Stimulated activated CD4-positive, alpha-beta T cell treated with anti-CD3 and anti-CD28 coated beads, Interleukin-1b, Interleukin-23, amount 100 ng/mL, for 24 hours (primary cell): ENCODE measurements at regions not wholly inside any gene's neighbourhood (a gene's known extent, or its start where the extent isn't known, plus 50 kb on each side); places are given as distances from the start of the nearest gene placed in this dataset.
"Not testable (repeated sequence)": the region's sequence is repeated elsewhere in the genome, so short reads cannot be mapped to it uniquely, and the experiment has no call there.

Source experiments
- DNase-seq, 4 experiments: peaks; one replicate each; pipeline ENCODE4 v3.0.0-alpha.2; 2020; ENCODE audit warnings: low read depth in 4 of 4, low spot score in 1 of 4

GRCh38 chr5:74404574-74405508 lies 235.7 kb downstream of the ENC1 start:
- DNase-seq, result no peak

- no peak for DNase-seq
Observed at GRCh38 chr5:74403771-74404170, 236.8 kb downstream of the ENC1 start.

- DNase-seq, result no peak
Observed at GRCh38 chr5:74402553-74402952, 238.0 kb downstream of the ENC1 start.

GRCh38 chr5:74401946-74402320 lies 238.6 kb downstream of the ENC1 start:
- no peak for DNase-seq

DNA sequence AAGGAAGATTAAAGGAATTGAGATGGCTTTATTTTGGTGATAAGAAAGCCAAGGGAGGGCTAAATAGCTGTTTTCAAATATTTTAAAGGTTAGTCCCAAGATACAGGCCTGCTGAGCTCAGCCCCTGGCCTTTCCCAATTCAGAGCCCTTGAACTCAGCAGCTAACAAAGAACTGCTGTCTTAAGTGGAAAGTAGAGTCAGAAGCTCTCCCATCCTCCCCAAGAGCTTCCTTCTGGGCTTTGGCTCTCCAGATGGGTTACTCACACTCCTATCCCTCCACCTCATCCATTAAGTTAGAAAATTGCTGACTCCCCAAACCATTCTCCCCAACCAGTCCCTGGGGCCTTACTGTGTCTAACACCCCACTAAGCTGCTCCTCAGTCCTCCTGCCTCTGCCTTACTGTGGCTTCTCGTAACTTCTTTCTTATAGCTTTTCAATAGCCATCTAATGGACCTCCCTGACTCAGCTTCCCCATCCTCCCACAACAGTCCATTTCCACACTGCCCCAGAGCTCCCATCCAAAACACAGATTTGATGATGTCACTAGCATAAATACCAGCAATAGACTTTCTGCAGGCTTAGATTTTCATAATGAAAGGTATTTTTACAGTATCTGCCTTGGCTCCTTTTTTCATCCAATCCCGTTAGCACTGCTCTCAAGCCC lies 239.1 kb downstream of the ENC1 start:
- DNase-seq, result no peak

DNA sequence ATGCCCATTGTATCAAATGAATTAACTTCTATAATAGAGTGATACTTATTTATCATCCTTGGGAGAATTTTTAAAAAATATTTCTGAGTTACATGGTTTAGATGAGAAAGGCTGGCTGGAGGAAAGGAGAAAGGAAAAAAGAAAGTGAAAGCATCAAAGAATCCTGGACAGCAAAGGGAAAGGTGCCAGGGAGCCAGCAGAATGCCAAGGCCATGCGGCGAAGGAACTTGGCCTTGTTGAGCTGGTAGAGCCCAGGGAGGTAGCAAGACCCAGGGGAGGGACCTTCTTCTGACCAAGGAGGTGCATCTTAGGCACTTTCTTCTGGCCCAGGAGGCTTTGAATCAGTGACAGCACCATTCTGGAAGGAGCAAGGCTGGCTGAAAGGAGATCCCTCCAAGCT lies 240.5 kb downstream of the ENC1 start:
- no peak for DNase-seq

GRCh38 chr5:74396913-74397622 lies 243.5 kb downstream of the ENC1 start:
- no peak for DNase-seq

GRCh38 chr5:74394916-74395880 lies 245.3 kb downstream of the ENC1 start:
- DNase-seq, result no peak

GRCh38 chr5:74394528-74394915 lies 246.0 kb downstream of the ENC1 start:
- no peak for DNase-seq

DNA sequence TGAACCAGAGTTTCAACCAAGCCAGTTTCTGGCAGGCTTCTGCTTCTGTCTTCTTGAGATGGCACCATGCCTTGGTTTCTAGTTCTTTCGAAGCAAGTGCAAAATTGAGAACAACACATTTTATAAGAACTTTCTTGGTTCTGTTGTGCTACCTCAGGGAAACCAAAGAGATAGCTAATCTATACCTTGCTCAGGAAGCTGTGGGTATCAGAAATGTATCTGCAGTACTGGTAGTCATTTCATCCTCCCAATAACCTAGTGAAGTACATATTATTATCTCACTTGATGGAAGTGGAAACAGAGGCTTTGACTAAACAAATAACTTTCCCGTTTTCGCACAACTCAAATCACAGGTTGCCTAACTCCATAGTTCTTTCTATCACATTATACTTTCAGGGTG lies 246.6 kb downstream of the ENC1 start:
- DNase-seq, result no peak

DNA sequence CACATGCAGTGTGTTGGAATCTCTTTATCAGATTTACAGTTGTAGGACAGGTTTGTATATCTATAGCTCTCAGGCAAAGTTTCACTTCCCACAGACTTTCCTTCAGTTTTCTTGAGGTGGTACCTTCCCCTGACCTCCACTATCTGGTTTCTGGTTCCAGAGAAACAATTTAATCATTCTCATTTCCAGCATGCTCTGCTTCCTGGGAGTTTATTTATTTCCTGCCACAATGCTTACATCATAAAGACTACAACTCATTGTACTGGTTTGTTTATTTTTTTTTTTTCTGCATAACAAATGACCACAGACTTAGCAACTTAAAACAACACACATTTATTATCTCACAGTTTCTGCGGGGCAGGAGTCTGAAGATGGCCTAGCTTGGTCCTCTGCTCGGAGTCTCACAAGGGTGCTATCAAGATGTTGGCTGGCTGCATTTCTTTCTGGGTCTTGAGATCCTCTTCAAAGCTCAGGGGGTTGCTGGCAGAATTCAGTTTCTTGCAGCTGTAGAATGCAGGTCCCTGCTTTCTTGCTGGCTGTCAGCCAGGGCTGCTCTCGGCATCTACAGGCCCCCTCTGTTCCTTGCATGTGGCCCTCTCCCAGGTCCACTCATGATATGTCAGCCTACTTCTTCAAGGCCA lies 247.7 kb downstream of the ENC1 start:
- DNase-seq, result no peak

GRCh38 chr5:74391410-74391809 lies 249.1 kb downstream of the ENC1 start:
- DNase-seq, result no peak

DNA sequence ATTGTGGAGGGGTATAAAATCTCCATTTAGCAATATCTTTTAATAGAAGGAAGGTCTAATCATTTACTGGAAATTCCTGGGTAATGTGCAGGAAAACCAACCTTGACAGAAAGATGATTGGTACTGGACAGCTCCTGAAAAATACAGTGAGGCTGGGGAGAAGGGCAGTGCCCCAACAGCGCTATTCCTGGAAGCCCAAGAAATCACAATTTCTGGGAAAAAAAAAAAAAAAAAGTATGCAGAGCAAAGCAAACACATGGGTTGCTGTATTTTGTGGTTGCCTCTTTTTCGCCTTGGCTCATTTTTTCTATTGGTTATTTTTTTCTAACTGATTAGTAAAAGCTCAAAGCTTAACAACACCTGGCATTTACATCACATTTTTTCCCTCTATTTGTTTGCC lies 249.7 kb downstream of the ENC1 start:
- DNase-seq, result no peak

GRCh38 chr5:74390306-74390637 lies 250.3 kb downstream of the ENC1 start:
- no peak for DNase-seq

DNA sequence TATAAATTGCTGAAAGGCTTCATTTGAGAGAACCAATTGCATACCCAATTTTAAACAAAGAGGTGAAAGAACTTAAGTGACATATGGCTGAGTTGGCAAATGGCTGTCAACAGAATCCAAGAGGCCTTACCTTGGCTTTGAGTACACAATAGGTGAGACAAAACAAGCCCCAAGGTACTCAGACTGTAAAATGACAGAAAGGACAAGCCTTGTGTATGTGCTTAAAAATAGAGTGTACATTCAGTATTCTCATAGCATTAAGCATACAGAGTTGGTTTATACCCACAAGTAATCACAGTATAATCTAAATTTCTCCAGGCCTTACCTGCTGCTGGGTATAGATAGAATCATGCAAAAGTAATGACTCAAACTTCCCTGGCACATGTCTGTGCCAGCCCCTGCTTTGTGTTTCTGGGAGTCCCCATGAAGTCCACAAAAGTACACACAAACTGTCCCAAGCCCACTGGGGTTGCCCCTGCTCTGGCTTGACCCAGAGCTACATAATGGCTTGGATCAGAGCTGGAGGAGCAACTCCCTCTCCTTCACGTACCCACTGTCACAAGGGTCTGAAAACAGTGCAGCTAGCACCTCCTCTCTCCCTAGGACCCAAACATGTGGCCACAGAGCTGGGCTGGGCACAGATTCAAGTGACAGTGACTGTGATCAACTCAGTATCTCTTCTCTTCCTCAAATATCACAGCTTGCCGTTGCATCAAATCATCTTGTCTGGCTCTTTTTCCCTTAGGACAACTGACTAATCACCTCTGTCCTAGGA lies 250.8 kb downstream of the ENC1 start:
- no peak for DNase-seq

DNA sequence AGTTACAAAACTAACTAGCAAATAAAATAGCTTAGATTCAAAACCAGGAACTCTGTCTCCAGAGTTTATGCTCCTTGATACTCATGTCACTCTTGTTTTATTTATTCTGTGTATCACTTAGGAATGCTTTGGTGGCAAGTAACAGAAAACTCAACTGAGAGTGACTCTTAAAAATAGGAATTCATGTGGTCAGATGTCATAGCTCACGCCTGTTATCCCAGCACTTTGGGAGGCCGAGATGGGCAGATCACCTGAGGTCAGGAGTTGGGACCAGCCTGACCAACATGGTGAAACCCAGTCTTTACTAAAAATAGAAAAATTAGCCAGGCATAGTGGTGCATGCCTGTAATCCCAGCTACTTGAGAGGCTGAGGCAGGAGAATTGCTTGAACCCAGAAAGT lies 252.1 kb downstream of the ENC1 start:
- not testable (repeated sequence) for DNase-seq

GRCh38 chr5:74386571-74387334 lies 253.8 kb downstream of the ENC1 start:
- no peak for DNase-seq

GRCh38 chr5:74384851-74385250 lies 255.7 kb downstream of the ENC1 start:
- DNase-seq, result no peak
